GM20000 (cell line): ENCODE measurements at regions not wholly inside any gene's neighbourhood (a gene's known extent, or its start where the extent isn't known, plus 50 kb on each side); places are given as distances from the start of the nearest gene placed in this dataset.

Source experiments
- DNase-seq: peaks from one replicate; pipeline ENCODE4 v3.0.0; 2012; ENCODE audit warnings: low spot score
- TF ChIP-seq, protein P1 (sequence below): IDR thresholded peaks from 2 replicates; pipeline ENCODE4 v1.5.1; 2012; ENCODE audit warnings: mild to moderate bottlenecking, control low read depth; ENCODE audit errors: extremely low read depth, missing control alignments

GRCh38 chr18:26777351-26778053, 88.0 kb downstream of the AQP4 start:
- no peak for DNase-seq
- TF ChIP-seq, protein P1, sequence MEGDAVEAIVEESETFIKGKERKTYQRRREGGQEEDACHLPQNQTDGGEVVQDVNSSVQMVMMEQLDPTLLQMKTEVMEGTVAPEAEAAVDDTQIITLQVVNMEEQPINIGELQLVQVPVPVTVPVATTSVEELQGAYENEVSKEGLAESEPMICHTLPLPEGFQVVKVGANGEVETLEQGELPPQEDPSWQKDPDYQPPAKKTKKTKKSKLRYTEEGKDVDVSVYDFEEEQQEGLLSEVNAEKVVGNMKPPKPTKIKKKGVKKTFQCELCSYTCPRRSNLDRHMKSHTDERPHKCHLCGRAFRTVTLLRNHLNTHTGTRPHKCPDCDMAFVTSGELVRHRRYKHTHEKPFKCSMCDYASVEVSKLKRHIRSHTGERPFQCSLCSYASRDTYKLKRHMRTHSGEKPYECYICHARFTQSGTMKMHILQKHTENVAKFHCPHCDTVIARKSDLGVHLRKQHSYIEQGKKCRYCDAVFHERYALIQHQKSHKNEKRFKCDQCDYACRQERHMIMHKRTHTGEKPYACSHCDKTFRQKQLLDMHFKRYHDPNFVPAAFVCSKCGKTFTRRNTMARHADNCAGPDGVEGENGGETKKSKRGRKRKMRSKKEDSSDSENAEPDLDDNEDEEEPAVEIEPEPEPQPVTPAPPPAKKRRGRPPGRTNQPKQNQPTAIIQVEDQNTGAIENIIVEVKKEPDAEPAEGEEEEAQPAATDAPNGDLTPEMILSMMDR: no peak

- TF ChIP-seq, protein P1: no peak
- DNase-seq: no peak
Observed at GRCh38 chr18:26772691-26773090, 92.8 kb downstream of the AQP4 start.

- TF ChIP-seq, protein P1: no peak
- DNase-seq: peak; percentile 16
Observed at GRCh38 chr18:26771524-26771923, 94.0 kb downstream of the AQP4 start.

DNA sequence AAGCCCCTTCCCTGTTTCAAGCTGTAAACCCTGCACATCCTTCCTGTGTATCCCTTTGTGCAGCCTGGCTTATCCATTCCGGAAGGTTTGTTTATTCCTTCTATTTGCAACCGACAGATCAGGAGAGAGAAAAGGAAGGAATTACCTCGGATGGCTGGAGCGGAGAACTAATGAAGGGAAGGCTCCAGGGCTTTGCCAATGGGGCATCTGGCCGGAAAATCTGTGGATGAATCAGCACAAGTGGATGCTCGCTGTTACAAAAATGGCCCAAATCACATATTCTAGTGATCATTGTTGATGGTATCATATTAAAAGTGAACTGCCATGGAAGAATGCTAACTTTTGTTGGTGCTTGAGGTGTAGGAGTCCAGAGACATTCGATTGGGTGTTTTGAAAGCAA, 97.1 kb downstream of the AQP4 start:
- DNase-seq: no peak
- TF ChIP-seq, protein P1: no peak

- no peak for DNase-seq
- TF ChIP-seq, protein P1: no peak
Observed at GRCh38 chr18:26765498-26765897, 100.0 kb downstream of the AQP4 start.

DNA sequence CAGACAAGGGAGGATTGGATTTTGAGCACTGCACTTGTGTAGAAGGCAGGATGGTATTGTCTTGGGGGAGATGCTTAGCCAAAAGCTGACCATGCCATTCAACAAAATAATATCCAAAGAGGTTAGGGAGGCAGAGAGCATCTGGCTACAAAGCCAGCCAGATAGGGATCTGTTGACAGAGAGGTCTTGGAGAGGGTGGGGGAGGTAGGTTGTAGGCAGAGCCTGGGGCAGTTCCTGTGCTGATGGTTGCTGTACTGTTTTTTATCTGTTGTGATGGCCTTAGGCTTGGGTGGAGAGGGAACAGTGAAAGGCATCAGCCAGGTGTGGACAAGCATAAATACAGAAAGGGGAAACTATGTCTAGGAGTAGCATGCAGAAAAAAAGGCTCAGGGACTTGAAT, 100.9 kb downstream of the AQP4 start:
- no peak for DNase-seq
- TF ChIP-seq, protein P1: no peak

DNA sequence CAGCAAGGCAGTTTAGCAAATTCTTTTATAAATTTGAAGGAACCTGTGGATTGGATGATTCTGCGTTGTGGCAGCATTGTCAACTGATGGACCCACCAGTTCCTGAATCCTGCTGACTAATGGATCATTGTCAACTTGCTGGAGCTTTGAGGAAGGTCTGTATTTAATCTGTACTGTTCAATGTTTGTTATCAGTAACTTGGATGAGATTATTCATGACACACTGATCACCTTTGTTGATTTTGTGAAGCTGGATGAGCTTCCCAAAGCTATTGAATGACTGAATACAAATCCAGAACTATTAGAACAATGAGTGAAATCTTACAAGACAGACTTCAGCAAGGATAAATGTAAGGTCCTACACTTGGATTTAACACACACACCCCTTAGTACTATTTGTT, 101.3 kb downstream of the AQP4 start:
- TF ChIP-seq, protein P1: no peak
- no peak for DNase-seq
